Neuronal stem cell (in vitro differentiated cells): ENCODE measurements at regions not wholly inside any gene's neighbourhood (a gene's known extent, or its start where the extent isn't known, plus 50 kb on each side); places are given as distances from the start of the nearest gene placed in this dataset.

Source experiments
- DNase-seq: peaks from one replicate; pipeline ENCODE4 v3.0.0-alpha.2; 2013; ENCODE audit warnings: low spot score
- H2AFZ ChIP-seq: one replicate; pipeline ENCODE4 v1.6.1; 2013; ENCODE audit warnings: mild to moderate bottlenecking, low read length, inconsistent platforms
- H2AK5ac ChIP-seq: 2 replicates; pipeline ENCODE4 v1.6.1; 2013; ENCODE audit warnings: low read depth, mild to moderate bottlenecking, inconsistent platforms, low read length, moderate library complexity, mixed read lengths
- H2BK120ac ChIP-seq: 2 replicates; pipeline ENCODE4 v1.6.1; 2013; ENCODE audit warnings: low read depth, mild to moderate bottlenecking, inconsistent platforms, low read length, moderate library complexity, mixed read lengths
- H2BK12ac ChIP-seq: one replicate; pipeline ENCODE4 v1.6.1; 2013; ENCODE audit warnings: low read length, inconsistent platforms
- H2BK15ac ChIP-seq: 2 replicates; pipeline ENCODE4 v1.6.1; 2013; ENCODE audit warnings: mild to moderate bottlenecking, low read length, inconsistent platforms, mixed read lengths
- H2BK5ac ChIP-seq: one replicate; pipeline ENCODE4 v1.6.1; 2013; ENCODE audit warnings: inconsistent platforms, mild to moderate bottlenecking, low read length, moderate library complexity
- H3K14ac ChIP-seq: one replicate; pipeline ENCODE4 v1.6.1; 2013; ENCODE audit warnings: low read length, inconsistent platforms
- H3K18ac ChIP-seq: 2 replicates; pipeline ENCODE4 v1.6.1; 2013; ENCODE audit warnings: low read length, inconsistent platforms
- H3K23ac ChIP-seq: 2 replicates; pipeline ENCODE4 v1.6.1; 2013; ENCODE audit warnings: low read depth, mild to moderate bottlenecking, mixed read lengths, low read length, inconsistent platforms; ENCODE audit not compliant: poor library complexity
- H3K27ac ChIP-seq: replicated peaks from 3 replicates; pipeline ENCODE4 v1.5.1; 2013; ENCODE audit warnings: low read length, inconsistent platforms
- H3K27me3 ChIP-seq, 3 experiments: 2 replicates each; pipeline ENCODE4 v1.6.1; 2013; ENCODE audit warnings: low read length in 3 of 3, mild to moderate bottlenecking in 2 of 3, inconsistent platforms in 1 of 3, low read depth in 1 of 3, mixed read lengths in 1 of 3, moderate library complexity in 1 of 3; ENCODE audit not compliant: control insufficient read depth in 3 of 3, insufficient read depth in 3 of 3
- H3K36me3 ChIP-seq, 2 donors: replicated peaks in 1 of 2; 2 replicates each; pipeline ENCODE4 v1.6.1; 2013; ENCODE audit warnings: low read length in 2 of 2; ENCODE audit not compliant: control insufficient read depth in 2 of 2, insufficient read depth in 2 of 2
- H3K4ac ChIP-seq: 2 replicates; pipeline ENCODE4 v1.6.1; 2013; ENCODE audit warnings: inconsistent platforms, mild to moderate bottlenecking, low read length, moderate library complexity
- H3K4me1 ChIP-seq, 2 donors: 1 replicate in 1 of 2; 2 replicates in 1 of 2; pipeline ENCODE4 v1.6.1; 2013; ENCODE audit warnings: low read length in 2 of 2, low read depth in 1 of 2; ENCODE audit not compliant: control insufficient read depth in 2 of 2, insufficient read depth in 1 of 2
- H3K4me2 ChIP-seq: one replicate; pipeline ENCODE4 v1.6.1; 2013; ENCODE audit warnings: mild to moderate bottlenecking, low read length, inconsistent platforms; ENCODE audit not compliant: insufficient read depth, poor library complexity, severe bottlenecking
- H3K4me3 ChIP-seq, 2 donors: 2 replicates each; pipeline ENCODE4 v1.5.1; 2013; ENCODE audit warnings: low read length in 2 of 2, mild to moderate bottlenecking in 2 of 2, inconsistent platforms in 1 of 2, moderate library complexity in 1 of 2
- H3K79me1 ChIP-seq: one replicate; pipeline ENCODE4 v1.6.1; 2013; ENCODE audit warnings: low read depth, mild to moderate bottlenecking, inconsistent platforms, low read length, moderate library complexity
- H3K9ac ChIP-seq: one replicate; pipeline ENCODE4 v1.6.1; 2013; ENCODE audit warnings: mild to moderate bottlenecking, low read depth, low read length, inconsistent platforms; ENCODE audit not compliant: poor library complexity
- H3K9me3 ChIP-seq, 2 donors: replicated peaks in 1 of 2; 2 replicates each; pipeline versions ENCODE3 to v1.6.1; 2013; ENCODE audit warnings: low read length in 2 of 2, mild to moderate bottlenecking in 2 of 2, inconsistent platforms in 1 of 2, low read depth in 1 of 2, mixed read lengths in 1 of 2, moderate library complexity in 1 of 2; ENCODE audit not compliant: control insufficient read depth in 2 of 2, insufficient read depth in 1 of 2
- H4K8ac ChIP-seq: one replicate; pipeline ENCODE4 v1.6.1; 2013; ENCODE audit warnings: low read depth, mild to moderate bottlenecking, inconsistent platforms, low read length, moderate library complexity
- H4K91ac ChIP-seq: one replicate; pipeline ENCODE4 v1.6.1; 2013; ENCODE audit warnings: low read length, low read depth, mild to moderate bottlenecking, inconsistent platforms; ENCODE audit not compliant: poor library complexity
- WGBS, 2 donors: extraction: QIAGEN DNeasy Blood & Tissue Kit; methylation state at CpG; one replicate each; pipeline ENCODE4 v1.1.7; 2013; ENCODE audit warnings: missing lambda C conversion rate in 2 of 2, mixed read lengths in 1 of 2; ENCODE audit not compliant: insufficient read length in 2 of 2, insufficient replicate concordance in 1 of 2; ENCODE audit errors: extremely low coverage in 2 of 2; 5-methylcytosine and 5-hydroxymethylcytosine counted together

DNA sequence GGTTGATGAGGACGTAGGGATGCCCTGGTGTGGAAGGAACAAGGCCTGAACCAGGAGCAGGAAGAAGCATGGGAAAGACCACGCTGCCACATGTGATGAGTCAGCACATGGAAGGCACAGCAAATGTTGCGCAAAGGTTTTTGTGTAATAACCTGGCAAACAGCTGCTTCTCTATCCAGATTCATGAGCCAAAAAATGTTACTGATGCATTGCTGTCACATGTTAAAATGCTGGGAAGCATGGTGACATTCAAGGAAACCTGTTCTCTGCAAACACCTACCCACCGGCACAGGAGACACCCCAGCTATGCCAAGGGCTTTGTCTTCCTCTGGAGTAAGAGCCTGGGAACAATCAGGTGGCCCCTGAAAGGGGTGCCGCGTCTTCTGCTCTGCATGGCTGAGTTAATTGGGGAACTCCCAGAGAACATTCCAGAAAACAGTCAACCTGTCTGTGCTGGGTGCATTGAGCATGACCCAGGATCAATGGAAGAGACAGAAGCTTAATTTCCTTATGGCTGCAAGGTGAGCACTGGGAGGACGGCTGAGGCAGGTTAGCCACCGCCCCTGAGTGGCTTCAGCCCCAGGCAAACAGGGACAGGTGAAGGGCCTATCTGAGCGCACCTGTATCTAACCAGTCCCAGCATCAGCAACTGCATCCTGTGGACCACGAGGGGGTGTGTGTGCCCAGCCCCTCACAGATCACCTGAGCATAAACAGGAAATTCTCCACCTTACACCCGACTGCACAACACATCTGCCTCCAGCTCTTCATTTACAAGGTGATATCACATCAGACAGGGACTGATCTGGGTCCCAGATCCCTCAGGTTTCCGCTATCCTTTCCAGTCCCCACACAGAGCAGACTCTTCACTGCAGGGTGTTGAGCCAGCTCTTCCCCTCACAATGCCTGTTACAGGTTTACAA, 108.4 kb downstream of the GGTLC2 start:
- Histone ChIP-seq H2BK5ac (no peak overlapping the region), H3K79me1 (no peaks in the 10 kb centered on the region), H2BK12ac (no peak overlapping the region), H4K91ac (no peak overlapping the region), H3K4me2 (no peak overlapping the region), H2BK120ac (no peak overlapping the region), H3K9ac (no peak overlapping the region), H3K4me3 (no peak overlapping the region), H3K27me3 (peaks cover 0 to 4% (median 2%) of the 10 kb centered on the region in 3 experiments), H3K14ac (no peak overlapping the region), H3K4ac (no peak overlapping the region), H2AK5ac (peak overlapping the region; percentile 6), H3K23ac (peak overlapping the region; percentile 95), H3K4me1 (no peaks in the 10 kb centered on the region), H2BK15ac (no peak overlapping the region), H3K9me3 (no peaks in the 10 kb centered on the region), H3K36me3 (no peaks in the 10 kb centered on the region), H3K18ac (no peak overlapping the region), H4K8ac (no peak overlapping the region), H3K27ac (no peak overlapping the region), H2AFZ (no peak overlapping the region)
- DNase-seq, result no peak
- no CpG with 5 or more reads among the region's 12 CpGs for WGBS, 2 donors

DNA sequence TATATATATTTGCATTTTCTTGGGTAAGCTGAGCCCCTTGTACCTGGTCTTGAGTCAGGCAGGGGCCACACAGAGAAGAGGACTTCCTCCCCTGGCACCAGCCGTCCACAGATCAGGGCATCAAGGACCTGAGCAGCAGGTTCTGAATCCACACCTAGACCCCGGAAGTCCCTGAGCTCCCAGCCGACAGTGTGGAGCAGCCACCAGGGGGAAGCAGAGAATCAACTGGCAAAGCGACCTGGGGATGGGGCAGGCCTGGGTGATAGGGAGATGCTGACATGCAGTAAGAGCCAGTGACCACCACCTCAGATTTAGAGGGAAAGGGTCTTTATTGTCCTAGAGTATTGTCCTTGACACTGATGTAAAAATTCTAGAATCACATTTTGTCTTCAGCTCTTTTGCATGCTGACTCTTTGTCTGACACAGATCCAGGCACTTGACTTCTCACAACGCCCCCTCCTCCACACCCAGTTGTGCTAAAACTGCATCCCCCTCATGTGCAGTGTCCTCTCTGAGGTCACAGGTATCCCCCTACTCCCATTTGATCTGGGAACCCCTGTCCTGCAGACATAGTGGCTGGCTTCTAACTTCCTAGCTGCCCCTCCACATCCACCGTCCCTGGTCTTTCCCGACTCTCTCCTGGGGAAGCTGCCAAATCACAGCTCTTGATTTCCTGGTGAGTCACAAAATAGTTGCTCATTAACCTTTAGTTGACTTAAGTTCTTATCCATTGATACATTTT, 109.3 kb downstream of the GGTLC2 start:
- Histone ChIP-seq H2BK5ac (no peak overlapping the region), H4K91ac (no peak overlapping the region), H3K9me3 (no peaks in the 10 kb centered on the region), H3K4me3 (no peak overlapping the region), H3K27me3 (peaks cover 0 to 4% (median 2%) of the 10 kb centered on the region in 3 experiments), H2BK15ac (no peak overlapping the region), H2BK120ac (no peak overlapping the region), H3K4me2 (no peak overlapping the region), H3K18ac (peak overlapping the region; percentile 63), H3K23ac (peak overlapping the region; percentile 95), H3K9ac (no peak overlapping the region), H2AK5ac (no peak overlapping the region), H3K14ac (no peak overlapping the region), H3K4me1 (no peaks in the 10 kb centered on the region), H3K36me3 (no peaks in the 10 kb centered on the region), H2AFZ (no peak overlapping the region), H3K27ac (no peak overlapping the region), H3K4ac (no peak overlapping the region), H2BK12ac (no peak overlapping the region), H3K79me1 (no peaks in the 10 kb centered on the region), H4K8ac (no peak overlapping the region)
- no CpG with 5 or more reads among the region's 7 CpGs for WGBS, 2 donors
- peak; percentile 31 for DNase-seq

DNA sequence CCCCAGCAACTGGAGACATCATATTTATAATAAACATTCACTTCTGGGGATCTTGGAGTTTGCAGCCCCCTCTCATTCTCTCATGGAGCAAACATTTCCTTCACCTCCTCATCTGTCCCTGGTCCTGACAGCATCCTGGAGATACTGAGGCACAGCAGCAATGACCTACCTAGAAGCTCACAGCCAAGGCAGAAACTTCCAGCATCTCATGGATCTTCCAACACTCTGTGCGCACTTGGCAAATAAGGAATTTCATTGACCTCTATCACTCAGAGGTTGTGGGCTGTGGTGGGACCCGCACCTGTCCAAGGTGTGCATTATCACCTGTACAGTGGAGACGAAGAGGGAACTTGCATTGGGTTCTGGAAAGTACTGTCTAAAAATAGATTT, 109.8 kb downstream of the GGTLC2 start:
- Histone ChIP-seq H3K9me3 (no peaks in the 10 kb centered on the region), H3K4me2 (no peak overlapping the region), H3K36me3 (no peaks in the 10 kb centered on the region), H3K18ac (no peak overlapping the region), H3K79me1 (no peaks in the 10 kb centered on the region), H3K27ac (no peak overlapping the region), H4K8ac (no peak overlapping the region), H3K23ac (no peak overlapping the region), H2AFZ (no peak overlapping the region), H3K27me3 (peaks cover 0 to 4% (median 2%) of the 10 kb centered on the region in 3 experiments), H3K4ac (no peak overlapping the region), H3K4me3 (no peak overlapping the region), H4K91ac (no peak overlapping the region), H2BK15ac (no peak overlapping the region), H3K14ac (no peak overlapping the region), H2BK5ac (no peak overlapping the region), H2AK5ac (no peak overlapping the region), H2BK120ac (no peak overlapping the region), H3K4me1 (no peaks in the 10 kb centered on the region), H2BK12ac (no peak overlapping the region), H3K9ac (no peak overlapping the region)
- no peak for DNase-seq
- no CpG with 5 or more reads among the region's 3 CpGs for WGBS, 2 donors
